GM21717 (cell line): ENCODE measurements at regions not wholly inside any gene's neighbourhood (a gene's known extent, or its start where the extent isn't known, plus 50 kb on each side); places are given as distances from the start of the nearest gene placed in this dataset.

Source experiments
- ATAC-seq: cut with Tn5 transposase; IDR thresholded peaks from one replicate; pipeline ENCODE4 v1.9.1; 2021; ENCODE audit warnings: mild to moderate bottlenecking, moderate library complexity; ENCODE audit not compliant: unreplicated experiment

GRCh38 chr10:78688230-78688900 is 380.4 kb upstream of the ZMIZ1 start:
- no peak for ATAC-seq

- no peak for ATAC-seq
Observed at GRCh38 chr10:78688901-78689583, 379.7 kb upstream of the ZMIZ1 start.

DNA sequence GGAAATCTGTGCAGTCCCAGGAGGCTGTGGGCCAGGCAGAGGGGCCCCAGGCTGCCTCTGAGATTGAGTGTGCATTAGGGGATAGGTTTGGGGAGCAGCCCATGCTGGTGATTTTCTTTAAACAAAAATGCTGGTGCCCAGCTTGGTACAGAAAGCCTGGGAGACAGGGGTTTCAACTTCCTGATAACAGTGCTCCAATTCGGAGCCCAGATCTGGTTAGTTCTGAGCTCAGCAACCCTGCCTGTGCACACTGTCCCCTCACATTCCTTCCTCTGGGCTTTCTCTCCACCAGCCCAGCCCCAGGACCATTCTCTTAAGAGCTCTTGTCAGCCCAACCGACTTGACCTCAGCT is 379.2 kb upstream of the ZMIZ1 start:
- no peak for ATAC-seq

DNA sequence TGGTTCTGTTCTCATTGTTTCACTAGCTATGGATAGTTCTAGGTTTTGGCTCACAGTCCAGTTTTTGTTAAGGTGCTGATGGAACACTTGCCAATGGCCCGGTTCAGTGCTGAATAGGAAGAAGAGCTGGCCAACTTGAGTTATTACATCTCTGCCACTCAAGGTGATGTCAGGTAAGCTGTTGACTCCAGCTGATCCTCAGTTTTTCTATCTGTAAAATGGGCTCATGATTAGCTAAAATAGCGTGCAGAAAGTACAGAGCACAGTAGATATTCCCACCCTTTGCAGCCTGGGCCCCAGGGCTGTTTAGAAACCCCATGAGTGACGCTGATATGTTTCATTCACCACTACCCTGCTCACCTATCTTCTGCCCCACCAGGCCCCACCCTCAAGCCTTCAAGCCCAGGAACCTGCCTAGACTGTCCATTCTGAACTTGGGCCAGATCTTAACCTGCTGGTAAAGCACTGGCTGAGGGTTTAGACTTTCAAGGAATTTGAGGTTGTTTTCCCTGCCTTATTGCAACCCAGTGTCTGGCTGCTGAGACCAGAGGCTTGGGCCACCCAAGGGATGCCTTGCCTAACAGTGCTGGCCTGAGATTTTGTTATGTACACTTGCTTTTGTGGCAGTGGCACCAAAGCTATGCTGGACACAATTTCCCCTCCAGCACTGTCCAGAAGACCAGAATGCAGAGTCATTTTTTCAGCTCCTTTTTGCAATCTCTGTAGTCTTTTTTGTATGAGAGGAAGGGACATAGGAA is 378.2 kb upstream of the ZMIZ1 start:
- ATAC-seq, result no peak

DNA sequence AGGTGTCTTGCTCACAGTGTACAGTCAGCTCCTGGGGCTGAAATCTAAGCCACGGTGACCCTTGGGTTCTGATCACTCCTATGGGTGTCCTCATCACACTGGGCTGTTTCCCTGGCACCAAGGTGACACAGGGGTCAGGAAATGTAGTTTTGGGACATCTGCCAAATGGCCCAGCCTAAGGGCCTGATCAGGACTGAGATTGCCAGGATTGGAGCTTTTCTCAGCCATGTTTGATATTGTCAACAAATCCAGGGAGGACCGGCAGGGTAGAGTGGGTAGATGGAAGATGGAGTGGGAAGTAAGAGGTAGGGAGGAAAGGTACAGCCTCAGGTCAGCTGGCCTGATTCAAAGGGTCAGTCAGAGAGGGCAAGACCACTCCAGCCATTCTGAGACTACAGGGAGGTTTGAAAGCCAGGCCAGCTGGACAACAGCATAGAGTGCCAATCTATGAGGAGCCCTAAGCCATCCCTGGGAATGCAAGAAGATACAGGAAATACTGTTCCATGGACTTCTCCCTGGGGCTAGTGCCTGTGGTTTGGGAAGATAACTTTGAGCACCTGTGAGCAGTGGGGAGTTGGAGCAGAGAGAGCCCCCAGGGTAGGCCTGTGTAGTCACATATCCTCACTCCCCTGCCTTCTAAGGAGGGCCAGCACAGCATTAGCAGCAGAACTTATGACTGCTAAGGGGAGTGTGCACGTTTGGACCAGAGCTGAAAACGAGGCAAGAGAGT is 377.3 kb upstream of the ZMIZ1 start:
- no peak for ATAC-seq

DNA sequence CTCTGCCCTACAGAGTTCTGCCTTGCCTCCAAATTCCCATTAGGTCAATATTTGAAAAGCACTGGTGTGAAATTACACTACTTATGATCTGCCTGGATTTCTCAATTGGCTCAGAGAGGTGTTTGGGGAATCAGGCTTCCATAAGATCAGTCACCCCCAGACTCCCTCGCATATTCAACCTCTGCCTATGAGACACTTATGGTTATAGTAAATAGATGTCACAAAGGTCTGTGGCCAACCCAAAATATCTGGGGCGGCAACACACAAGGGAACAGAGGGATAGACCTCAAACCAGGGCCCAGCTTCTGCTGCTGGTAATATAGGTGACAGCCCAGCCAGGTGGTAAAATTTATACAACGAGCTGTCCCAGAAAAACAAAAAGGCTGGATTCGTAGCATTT is 376.7 kb upstream of the ZMIZ1 start:
- no peak for ATAC-seq

- ATAC-seq, result no peak
Observed at GRCh38 chr10:78695846-78696245, 372.9 kb upstream of the ZMIZ1 start.

GRCh38 chr10:78696791-78697395 is 371.9 kb upstream of the ZMIZ1 start:
- ATAC-seq, result no peak

DNA sequence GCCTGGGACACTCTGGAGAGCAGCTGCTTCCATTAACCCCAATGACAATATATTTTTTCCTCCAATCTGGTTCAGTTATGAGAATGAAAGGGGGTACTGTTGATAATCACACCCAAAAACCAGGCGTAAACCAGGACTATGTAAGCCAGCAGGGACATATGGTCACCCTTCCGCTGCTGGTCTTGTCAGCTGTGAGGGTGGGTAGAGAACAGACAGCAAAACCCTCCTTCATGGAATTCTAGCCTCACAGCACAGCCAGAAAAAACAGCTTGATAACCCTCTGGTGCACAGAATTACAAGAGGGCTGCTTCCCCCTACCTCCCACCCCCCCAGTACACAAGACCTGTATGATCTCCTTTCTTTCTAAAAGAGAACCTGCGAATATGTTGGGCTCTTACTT is 368.8 kb upstream of the ZMIZ1 start:
- no peak for ATAC-seq

- no peak for ATAC-seq
Observed at GRCh38 chr10:78700413-78700812, 368.4 kb upstream of the ZMIZ1 start.

GRCh38 chr10:78700816-78701520 is 367.8 kb upstream of the ZMIZ1 start:
- no peak for ATAC-seq

DNA sequence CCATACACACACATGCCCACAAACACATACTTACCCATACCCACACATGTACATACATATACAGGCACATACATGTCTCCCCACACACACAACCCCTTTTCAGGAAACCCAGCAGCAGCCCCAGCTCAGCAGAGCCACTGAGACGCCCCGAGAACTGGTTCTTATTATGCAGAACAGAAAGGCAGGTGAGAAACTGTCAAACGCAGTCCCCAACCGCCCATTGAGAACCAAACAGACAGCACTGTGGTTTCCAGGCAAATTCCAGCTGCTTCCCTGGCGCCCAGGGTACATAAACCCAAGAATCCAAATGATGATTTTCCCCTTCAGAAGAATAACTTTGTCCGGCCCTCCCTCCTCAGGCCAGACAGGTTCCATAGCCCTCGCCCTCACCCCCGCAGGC is 366.6 kb upstream of the ZMIZ1 start:
- ATAC-seq, result no peak

- no peak for ATAC-seq
Observed at GRCh38 chr10:78702876-78703275, 365.9 kb upstream of the ZMIZ1 start.

GRCh38 chr10:78703593-78703992 is 365.2 kb upstream of the ZMIZ1 start:
- ATAC-seq, result no peak

DNA sequence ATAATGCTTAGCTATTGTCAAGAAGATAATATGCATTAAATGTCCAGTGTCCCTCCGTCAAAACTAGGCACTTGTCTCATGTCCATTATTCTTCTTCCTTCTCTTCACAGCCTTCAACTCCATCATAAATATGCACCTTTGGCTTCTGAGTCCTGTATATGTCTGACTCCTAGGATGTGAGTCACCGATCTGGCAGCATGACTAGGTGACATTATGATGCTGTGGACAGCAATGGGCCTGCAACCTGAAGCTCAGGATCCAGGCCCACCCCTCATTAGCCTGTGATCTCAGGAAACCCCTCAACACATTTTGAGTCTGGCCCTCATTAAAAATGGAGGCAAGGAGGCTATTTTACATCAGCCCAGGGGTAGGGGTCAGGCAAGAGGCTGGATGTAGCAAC is 362.5 kb upstream of the ZMIZ1 start:
- ATAC-seq, result no peak

DNA sequence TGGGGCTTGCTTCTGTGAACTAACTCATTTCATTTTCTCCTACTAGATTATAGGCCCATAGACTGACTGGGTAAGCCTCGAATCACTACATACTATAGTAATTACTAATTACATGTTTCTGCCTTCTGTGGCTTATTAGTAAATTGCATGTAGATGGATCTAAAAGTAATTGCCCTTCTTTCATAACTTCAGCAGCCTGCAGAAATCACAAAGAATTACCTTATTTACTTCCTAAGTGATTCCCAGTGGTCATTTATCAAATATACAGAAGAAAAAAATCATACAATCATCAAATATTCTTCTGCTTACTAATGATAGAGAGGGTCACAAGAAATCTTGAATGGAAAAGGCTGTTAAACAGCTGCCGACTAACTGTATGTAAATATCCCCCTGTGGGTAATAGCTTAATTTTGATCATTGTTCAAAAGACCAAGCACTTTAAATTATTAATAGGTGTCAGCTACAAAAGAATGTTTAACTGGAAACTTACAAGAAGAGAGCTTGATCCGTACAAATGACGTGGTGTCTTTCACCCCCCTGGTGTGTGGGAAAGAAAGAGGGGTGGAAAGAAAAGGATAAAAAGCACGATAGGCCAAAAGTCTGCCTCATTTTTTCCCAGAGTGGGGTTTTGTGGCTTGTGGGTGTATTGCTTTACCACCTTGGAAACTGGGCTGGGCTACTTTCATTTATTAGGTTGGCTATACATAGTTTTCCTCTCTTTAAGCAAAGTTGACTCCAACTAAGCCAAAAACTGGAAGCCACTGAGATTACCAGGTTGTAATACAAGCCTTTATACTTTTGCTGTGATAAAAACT is 361.8 kb upstream of the ZMIZ1 start:
- ATAC-seq, result no peak

DNA sequence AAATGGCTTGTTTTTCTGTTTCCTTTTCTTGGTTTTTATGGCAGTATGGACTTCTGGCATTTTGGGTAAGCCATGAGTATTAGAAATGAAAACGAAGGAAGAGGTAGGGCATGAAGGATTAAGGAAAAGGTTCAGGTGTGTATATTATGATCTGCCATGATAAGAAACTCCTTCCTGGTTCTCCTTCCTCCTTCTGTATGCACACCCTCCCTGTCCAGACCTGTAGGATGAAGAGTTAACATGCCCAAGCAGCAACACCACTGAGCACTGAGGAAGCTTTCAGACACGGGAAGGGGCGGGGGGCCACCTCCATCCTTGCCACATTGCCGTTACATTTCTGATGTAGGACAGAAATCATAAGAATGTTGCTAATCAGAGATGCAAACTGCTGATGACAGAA is 361.0 kb upstream of the ZMIZ1 start:
- ATAC-seq, result no peak

DNA sequence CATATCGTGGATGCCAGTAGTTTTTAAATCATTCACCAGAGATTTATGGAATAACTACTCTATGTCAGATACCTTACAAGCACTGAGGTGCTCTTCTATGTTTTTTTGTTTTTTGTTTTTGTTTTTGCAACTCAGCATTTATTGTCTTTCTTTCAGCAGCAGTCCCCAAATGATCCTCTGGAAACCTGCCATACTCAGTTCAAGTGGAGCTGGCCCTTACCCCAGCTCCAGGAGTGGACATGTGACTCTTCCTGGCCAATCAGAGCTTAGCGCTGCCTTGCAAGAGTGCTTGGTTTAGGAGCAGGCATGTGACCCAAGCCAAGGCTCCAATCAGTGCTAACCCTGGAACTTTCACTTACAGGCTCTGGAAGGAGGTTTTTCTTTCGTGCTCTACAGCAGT is 356.6 kb upstream of the ZMIZ1 start:
- no peak for ATAC-seq

DNA sequence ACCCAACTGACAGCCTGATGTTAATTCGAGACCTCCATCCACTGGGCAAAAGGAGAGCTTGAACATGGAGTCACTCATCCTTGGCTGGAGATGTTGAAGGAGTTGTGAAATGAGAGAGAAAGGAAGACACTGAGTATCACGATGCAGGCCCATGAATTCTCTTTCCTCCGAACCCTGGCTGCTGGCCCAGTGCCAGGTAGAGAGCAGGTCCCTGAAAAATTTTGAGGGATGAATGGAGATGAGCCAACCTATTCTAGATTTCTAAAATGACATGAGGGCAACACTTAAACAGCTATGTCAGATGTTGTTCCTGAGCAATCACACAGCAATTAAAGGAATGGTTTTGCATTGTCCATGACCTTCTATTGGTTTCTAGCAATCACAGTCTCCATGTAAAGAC is 355.1 kb upstream of the ZMIZ1 start:
- no peak for ATAC-seq

DNA sequence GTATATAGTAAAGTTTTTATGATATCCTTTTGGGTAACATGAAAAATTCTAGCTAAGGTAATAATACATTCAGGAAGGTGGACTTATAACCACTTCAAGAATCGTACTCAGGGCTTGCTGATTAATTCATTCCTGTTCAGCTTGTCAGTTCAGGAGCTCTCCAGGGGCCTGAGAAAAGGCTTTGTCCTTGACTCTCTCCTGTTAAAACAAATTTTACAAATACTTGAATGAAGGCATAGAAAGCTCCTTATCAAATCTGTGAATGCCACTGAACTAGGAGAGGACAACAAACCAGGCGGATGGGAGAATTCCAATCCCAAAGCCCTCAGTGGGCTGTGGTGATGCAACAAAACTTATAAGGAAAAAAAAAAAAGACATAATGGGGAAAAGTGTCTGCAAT is 354.5 kb upstream of the ZMIZ1 start:
- ATAC-seq, result no peak
